K562 (cell line): ENCODE measurements at regions not wholly inside any gene's neighbourhood (a gene's known extent, or its start where the extent isn't known, plus 50 kb on each side); places are given as distances from the start of the nearest gene placed in this dataset.

Experiments
- ATAC-seq: fragments of 200-7000 bp; cut with Tn5 transposase; 3 replicates; pipeline ENCODE4 v1.9.1; 2020; ENCODE audit warnings: moderate library complexity
- BruUV-seq: library from RNA; stranded (reverse); fragments of 400-500 nt; replicated peaks from 2 replicates; lab custom pipeline; 2021; lab: Mats Ljungman, UMichigan
- CTCF ChIA-PET: fragments of 300-600 bp; formaldehyde crosslinking; extraction: SDS; loops from one replicate; lab custom pipeline; 2021; ENCODE audit warnings: low intra/inter-chr PET ratio; lab: Yijun Ruan, JAX
- POLR2A ChIA-PET: fragments of 300-600, 350-650 bp; sonication (Branson Sonifier 250); formaldehyde crosslinking; extraction: SDS; loops from one replicate; lab custom pipeline; 2021; ENCODE audit warnings: antibody characterized with exemption, inconsistent platforms; lab: Yijun Ruan, JAX
- DNase-seq, 4 experiments: peaks; one replicate each; pipeline versions ENCODE4 v3.0.0 to v3.0.0-alpha.2; 2011 to 2018; ENCODE audit warnings: low spot score in 3 of 4, mixed read lengths in 3 of 4; ENCODE audit errors: extremely low read depth in 1 of 4
- FAIRE-seq: peaks from 2 replicates; lab custom pipeline; 2011; peaks lifted over from hg19 to GRCh38; lab: Jason Lieb, UNC
- H2AFZ ChIP-seq: 2 replicates; pipeline ENCODE4 v1.6.0; 2011; ENCODE audit warnings: low read depth, low read length, control low read depth, inconsistent platforms
- H3K27ac ChIP-seq: fragments of 200-600 bp; 3 replicates; pipeline ENCODE4 v1.8.0; 2011; ENCODE audit warnings: low read depth, mild to moderate bottlenecking, control low read depth, inconsistent platforms, low read length, moderate library complexity, mixed read lengths; ENCODE audit errors: extremely low read depth
- H3K27me3 ChIP-seq, 2 experiments: fragments of 300-600 bp in 1 of 2; 2 replicates in 1 of 2; 3 replicates in 1 of 2; pipeline versions ENCODE4 v1.6.0 to v1.8.0; 2011; ENCODE audit warnings: inconsistent platforms in 2 of 2, low read length in 2 of 2, mild to moderate bottlenecking in 1 of 2, mixed read lengths in 1 of 2, moderate library complexity in 1 of 2; ENCODE audit not compliant: control insufficient read depth in 2 of 2, insufficient read depth in 2 of 2
- H3K36me3 ChIP-seq: fragments of 300-600 bp; 3 replicates; pipeline ENCODE4 v1.8.0; 2011; ENCODE audit warnings: mild to moderate bottlenecking, low read length, inconsistent platforms; ENCODE audit not compliant: control insufficient read depth, insufficient read depth
- H3K4me1 ChIP-seq, 2 experiments: fragments of 200-600 bp in 1 of 2; replicated peaks in 1 of 2; 2 replicates in 1 of 2; 3 replicates in 1 of 2; pipeline versions ENCODE4 v1.5.1 to v1.8.0; 2011; ENCODE audit warnings: inconsistent platforms in 2 of 2, low read length in 2 of 2, mild to moderate bottlenecking in 1 of 2, mixed read lengths in 1 of 2, moderate library complexity in 1 of 2; ENCODE audit not compliant: control insufficient read depth in 2 of 2, insufficient read depth in 2 of 2
- H3K4me2 ChIP-seq: 2 replicates; pipeline ENCODE4 v1.6.1; 2011; ENCODE audit warnings: low read length, control low read depth, inconsistent platforms, mixed read lengths; ENCODE audit not compliant: insufficient read depth
- H3K4me3 ChIP-seq: fragments of 200-600 bp; sonication (generic), shearing (Covaris generic); 2 replicates; pipeline ENCODE4 v1.5.1; 2016; ENCODE audit warnings: control low read depth, inconsistent platforms
- H3K79me2 ChIP-seq: fragments of 200-600 bp; 3 replicates; pipeline ENCODE4 v1.8.0; 2011; ENCODE audit warnings: low read length, inconsistent platforms; ENCODE audit not compliant: control insufficient read depth, insufficient read depth
- H3K9ac ChIP-seq, 2 experiments: 2 replicates each; pipeline versions ENCODE4 v1.6.0 to v1.6.1; 2011; ENCODE audit warnings: low read depth in 2 of 2, low read length in 2 of 2, control low read depth in 1 of 2, inconsistent platforms in 1 of 2, mild to moderate bottlenecking in 1 of 2, mixed read lengths in 1 of 2; ENCODE audit not compliant: insufficient read depth in 1 of 2
- H3K9me1 ChIP-seq: one replicate; pipeline ENCODE4 v1.6.0; 2011; ENCODE audit warnings: inconsistent platforms, mild to moderate bottlenecking, low read length, moderate library complexity; ENCODE audit not compliant: control insufficient read depth, insufficient read depth
- H3K9me3 ChIP-seq: replicated peaks from 2 replicates; pipeline ENCODE4 v1.5.1; 2011; ENCODE audit warnings: low read depth, low read length, inconsistent platforms; ENCODE audit not compliant: control insufficient read depth, insufficient read depth
- H4K20me1 ChIP-seq: replicated peaks from 2 replicates; pipeline ENCODE4 v1.6.1; 2011; ENCODE audit warnings: low read length, inconsistent platforms, mixed read lengths; ENCODE audit not compliant: control insufficient read depth, insufficient read depth
- CBX8 ChIP-seq: fragments of 200-600 bp; sonication (generic); IDR thresholded peaks from 2 replicates; pipeline ENCODE4 v1.6.1; 2012; ENCODE audit warnings: borderline replicate concordance, mixed run types, low read depth, mild to moderate bottlenecking, moderate library complexity, mixed read lengths, low read length, control low read depth, inconsistent platforms; ENCODE audit not compliant: poor library complexity, severe bottlenecking; ENCODE audit errors: extremely low read depth
- MTA2 ChIP-seq: fragments of 450-650 bp; IDR thresholded peaks from 2 replicates; pipeline ENCODE4 v1.6.1; 2016; ENCODE audit warnings: low read depth
- NR2F6 ChIP-seq: fragments of 450-650 bp; formaldehyde crosslinking; IDR thresholded peaks from 2 replicates; pipeline ENCODE4 v1.4.0; 2020; ENCODE audit warnings: mild to moderate bottlenecking
- PRPF4 ChIP-seq: fragments of 200-400 bp; formaldehyde crosslinking; IDR thresholded peaks from one replicate; pipeline ENCODE4 v1.6.1; 2017; ENCODE audit warnings: low read length, low read depth, mild to moderate bottlenecking; ENCODE audit not compliant: insufficient read depth, poor library complexity, severe bottlenecking
- SAFB2 ChIP-seq: fragments of 200-400 bp; formaldehyde crosslinking; IDR thresholded peaks from 2 replicates; pipeline ENCODE4 v1.6.1; 2018; ENCODE audit warnings: borderline replicate concordance, low read length, low read depth, moderate library complexity; ENCODE audit not compliant: severe bottlenecking
- ZNF212 ChIP-seq: fragments of 450-650 bp; formaldehyde crosslinking; IDR thresholded peaks from 2 replicates; pipeline ENCODE4 v1.4.0; 2020; ENCODE audit warnings: mild to moderate bottlenecking
- ZNF512 ChIP-seq: IDR thresholded peaks from 2 replicates; pipeline ENCODE4 v1.6.1; 2016; ENCODE audit warnings: missing genetic modification characterization, missing compliant biosample characterization
- ZNF75A ChIP-seq: fragments of 450-650 bp; formaldehyde crosslinking; IDR thresholded peaks from 2 replicates; pipeline ENCODE4 v1.4.0; 2020; ENCODE audit warnings: mild to moderate bottlenecking
- WGBS: fragments of 100-300 bp; shearing (Covaris generic); methylation state at CpG from one replicate; pipeline ENCODE4 v1.1.6; 2016; ENCODE audit warnings: low coverage, mixed read lengths; ENCODE audit not compliant: insufficient coverage; ENCODE audit errors: missing lambda C conversion rate; 5-methylcytosine and 5-hydroxymethylcytosine counted together
- in situ Hi-C: fragments of 300-500 bp; cut with MboI; formaldehyde crosslinking; loops from 4 replicates; pipeline ENCODE4 v1.15.0; 2018; ENCODE audit warnings: inconsistent platforms, mixed read lengths
- intact Hi-C: fragments of 100-400 bp; cut with micrococcal nuclease; formaldehyde crosslinking; loops from 2 replicates; pipeline ENCODE4 v1.14.2; 2022

DNA sequence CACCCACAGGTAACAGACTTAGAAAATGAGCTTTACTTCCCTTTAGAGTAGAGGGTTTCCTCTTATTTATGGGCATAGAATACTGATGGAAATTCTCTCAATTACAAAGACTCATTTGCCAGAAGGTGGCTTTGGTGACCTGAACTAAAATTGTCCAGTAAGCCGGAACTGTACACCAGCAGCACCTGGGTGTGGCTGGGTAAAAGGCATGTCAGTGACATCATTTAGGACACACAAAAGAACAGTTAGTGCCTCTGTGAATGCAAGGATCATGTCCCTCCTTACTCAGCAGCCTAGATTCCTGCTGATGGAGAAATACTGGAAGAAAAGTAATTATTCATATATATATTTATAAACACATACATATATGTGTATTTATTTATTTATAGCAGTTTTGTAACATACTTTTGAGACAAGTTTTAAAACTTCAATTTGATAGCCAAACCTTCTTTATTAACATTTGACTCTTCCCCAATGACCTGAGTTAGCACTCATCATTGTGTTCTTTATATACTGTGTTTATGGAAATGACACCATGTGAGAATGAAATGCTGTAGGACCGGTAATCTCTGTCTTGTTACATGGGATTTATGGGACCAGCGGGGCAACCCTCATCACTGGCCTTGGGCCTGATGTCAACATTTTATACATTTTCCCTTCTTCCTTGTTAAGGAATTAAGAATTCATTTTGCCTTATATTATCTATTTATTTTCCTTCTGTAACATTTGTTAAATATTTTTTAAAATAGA, 274.4 kb downstream of the BRINP2 start:
- 0 out of 2 replicates have a peak, but pooled peaks cover 2% of the 10 kb centered on the region for H3K9me3 ChIP-seq
- ATAC-seq = no peak
- no peaks in the 10 kb centered on the region for H3K4me1 ChIP-seq
- no peak overlapping the region for H3K9ac ChIP-seq
- CTCF ChIA-PET = no interaction called here
- TF ChIP-seq ZNF512 (tag) (no peak), ZNF75A (CRISPR knock-in tag) (no peak), MTA2 (no peak), PRPF4 (no peak), NR2F6 (CRISPR knock-in tag) (no peak), CBX8 (no peak), SAFB2 (no peak), ZNF212 (CRISPR knock-in tag) (no peak)
- H3K79me2 ChIP-seq = no peaks in the 10 kb centered on the region
- no peak overlapping the region for H3K4me3 ChIP-seq
- WGBS = 2% methylated on average over 3 of the region's 3 CpGs
- no peaks in the 10 kb centered on the region for H3K36me3 ChIP-seq
- no peaks in the 10 kb centered on the region for H3K27me3 ChIP-seq
- intact Hi-C loops = no loop called here
- FAIRE-seq = no peak
- POLR2A ChIA-PET = no interaction called here
- H3K9me1 ChIP-seq = no peaks in the 10 kb centered on the region
- no TSS peak for BruUV-seq
- H4K20me1 ChIP-seq = no peaks in the 10 kb centered on the region
- H3K27ac ChIP-seq = no peak overlapping the region
- no peak overlapping the region for H2AFZ ChIP-seq
- in situ Hi-C loops = no loop called here
- DNase-seq = no peak
- no peak overlapping the region for H3K4me2 ChIP-seq
